HG03280 (cell line): ENCODE measurements at regions not wholly inside any gene's neighbourhood (a gene's known extent, or its start where the extent isn't known, plus 50 kb on each side); places are given as distances from the start of the nearest gene placed in this dataset.

ENCODE experiments used
- ATAC-seq: cut with Tn5 transposase; IDR thresholded peaks from one replicate; pipeline ENCODE4 v1.9.1; 2021; ENCODE audit warnings: mild to moderate bottlenecking, moderate library complexity; ENCODE audit not compliant: unreplicated experiment

GRCh38 chr5:40416098-40416497 lies 263.6 kb upstream of the PTGER4 start:
- ATAC-seq, result no peak

GRCh38 chr5:40414922-40415321 lies 264.8 kb upstream of the PTGER4 start:
- ATAC-seq, result no peak

GRCh38 chr5:40413743-40414142 lies 266.0 kb upstream of the PTGER4 start:
- no peak for ATAC-seq

GRCh38 chr5:40412771-40413170 lies 266.9 kb upstream of the PTGER4 start:
- no peak for ATAC-seq

GRCh38 chr5:40410964-40411635 lies 268.6 kb upstream of the PTGER4 start:
- no peak for ATAC-seq

- peak; percentile 40 for ATAC-seq
These were observed 269.4 kb upstream of the PTGER4 start for GRCh38 chr5:40410231-40410861.

- ATAC-seq, result no peak
These were observed 270.1 kb upstream of the PTGER4 start for GRCh38 chr5:40409601-40410000.

GRCh38 chr5:40406741-40407211 lies 272.9 kb upstream of the PTGER4 start:
- peak; percentile 39 for ATAC-seq

- no peak for ATAC-seq
These were observed 273.5 kb upstream of the PTGER4 start for GRCh38 chr5:40405996-40406740.

- no peak for ATAC-seq
These were observed 274.5 kb upstream of the PTGER4 start for GRCh38 chr5:40405230-40405629.

GRCh38 chr5:40404613-40405012 lies 275.1 kb upstream of the PTGER4 start:
- ATAC-seq, result peak; percentile 70

- no peak for ATAC-seq
These were observed 277.7 kb upstream of the PTGER4 start for GRCh38 chr5:40402007-40402364.

- ATAC-seq, result peak; percentile 52
These were observed 278.3 kb upstream of the PTGER4 start for GRCh38 chr5:40401284-40402006.

GRCh38 chr5:40400245-40400644 lies 279.5 kb upstream of the PTGER4 start:
- no peak for ATAC-seq

GRCh38 chr5:40399349-40399748 lies 280.4 kb upstream of the PTGER4 start:
- no peak for ATAC-seq

- no peak for ATAC-seq
These were observed 281.7 kb upstream of the PTGER4 start for GRCh38 chr5:40397976-40398375.

- no peak for ATAC-seq
These were observed 282.6 kb upstream of the PTGER4 start for GRCh38 chr5:40397091-40397490.

GRCh38 chr5:40396317-40396716 lies 283.4 kb upstream of the PTGER4 start:
- no peak for ATAC-seq

- ATAC-seq, result no peak
These were observed 284.5 kb upstream of the PTGER4 start for GRCh38 chr5:40395251-40395650.

- no peak for ATAC-seq
These were observed 285.0 kb upstream of the PTGER4 start for GRCh38 chr5:40394698-40395097.

- ATAC-seq, result no peak
These were observed 288.1 kb upstream of the PTGER4 start for GRCh38 chr5:40391642-40392041.
